ENCODE measurements at regions not wholly inside any gene's neighbourhood (a gene's known extent, or its start where the extent isn't known, plus 50 kb on each side); places are given as distances from the start of the nearest gene placed in this dataset.

DNA sequence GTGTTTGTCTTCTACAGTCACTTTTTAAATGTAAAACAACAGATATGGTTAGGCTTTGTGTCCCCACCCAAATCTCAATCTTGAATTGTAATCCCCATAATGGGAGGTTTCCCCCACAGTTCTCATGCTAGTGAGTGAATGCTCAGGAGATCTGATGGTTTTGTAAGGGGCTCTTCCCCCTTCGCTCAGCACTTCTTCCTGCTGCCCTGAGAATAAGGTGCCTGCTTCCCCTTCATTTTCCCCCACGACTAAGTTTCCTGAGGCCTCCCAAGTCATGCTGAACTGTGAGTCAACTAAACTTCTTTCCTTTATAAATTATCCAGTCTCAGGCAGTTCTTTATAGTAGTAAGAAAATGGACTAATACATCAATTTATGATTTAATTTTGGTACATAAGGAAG is 118.0 kb upstream of the SNTG2 start:
- no peaks in the 10 kb centered on the region for H3K9me3 Mint-ChIP-seq

More for the DNA sequence above, 118.0 kb upstream of the SNTG2 start:
- H3K27ac Mint-ChIP-seq, result no peak overlapping the region
- Histone ChIP-seq H3K27me3 (ENCODE audit: insufficient read depth) (no peaks in the 10 kb centered on the region), H4K20me1 (replicated peaks; ENCODE audit: insufficient read depth) (no peaks in the 10 kb centered on the region), H3K4me2 (no peak overlapping the region), H3K36me3 (ENCODE audit: insufficient read depth) (no peaks in the 10 kb centered on the region), H3K9me2 (ENCODE audit: insufficient read depth) (peaks cover 15% of the 10 kb centered on the region; the same call in 1 of the 2 replicates), H3K79me2 (replicated peaks; ENCODE audit: insufficient read depth) (no peaks in the 10 kb centered on the region), H3F3A (replicated peaks; ENCODE audit: low read depth) (0 out of 2 replicates have a peak, but pooled peaks cover 3% of the 10 kb centered on the region), H3K4me1 (ENCODE audit: insufficient read depth) (peaks cover 7% of the 10 kb centered on the region; the same call in 1 of the 2 replicates), H3K27ac (ENCODE audit: low read depth) (no peak overlapping the region), H2AFZ (no peak overlapping the region), H3K4me3 (no peak overlapping the region)
- H3K27me3 Mint-ChIP-seq (ENCODE audit: insufficient read depth, low read depth, poor library complexity), result peaks cover 11% of the 10 kb centered on the region
- ATAC-seq (no peak), DNase-seq (ENCODE audit: low spot score) (no peak)
- no peaks in the 10 kb centered on the region for H3K36me3 Mint-ChIP-seq (ENCODE audit: low read depth)
- H3K4me3 Mint-ChIP-seq, result no peak overlapping the region
- H3K4me1 Mint-ChIP-seq, result peaks cover 18% of the 10 kb centered on the region
- TF ChIP-seq NANOG (IDR thresholded peaks at IDR 0.05; ENCODE audit: borderline replicate concordance), result no peak
- no peak for TF ChIP-seq ZNF331 (CRISPR knock-in tag; IDR thresholded peaks at IDR 0.05; ENCODE audit: low read depth)
- TF ChIP-seq, protein P1, sequence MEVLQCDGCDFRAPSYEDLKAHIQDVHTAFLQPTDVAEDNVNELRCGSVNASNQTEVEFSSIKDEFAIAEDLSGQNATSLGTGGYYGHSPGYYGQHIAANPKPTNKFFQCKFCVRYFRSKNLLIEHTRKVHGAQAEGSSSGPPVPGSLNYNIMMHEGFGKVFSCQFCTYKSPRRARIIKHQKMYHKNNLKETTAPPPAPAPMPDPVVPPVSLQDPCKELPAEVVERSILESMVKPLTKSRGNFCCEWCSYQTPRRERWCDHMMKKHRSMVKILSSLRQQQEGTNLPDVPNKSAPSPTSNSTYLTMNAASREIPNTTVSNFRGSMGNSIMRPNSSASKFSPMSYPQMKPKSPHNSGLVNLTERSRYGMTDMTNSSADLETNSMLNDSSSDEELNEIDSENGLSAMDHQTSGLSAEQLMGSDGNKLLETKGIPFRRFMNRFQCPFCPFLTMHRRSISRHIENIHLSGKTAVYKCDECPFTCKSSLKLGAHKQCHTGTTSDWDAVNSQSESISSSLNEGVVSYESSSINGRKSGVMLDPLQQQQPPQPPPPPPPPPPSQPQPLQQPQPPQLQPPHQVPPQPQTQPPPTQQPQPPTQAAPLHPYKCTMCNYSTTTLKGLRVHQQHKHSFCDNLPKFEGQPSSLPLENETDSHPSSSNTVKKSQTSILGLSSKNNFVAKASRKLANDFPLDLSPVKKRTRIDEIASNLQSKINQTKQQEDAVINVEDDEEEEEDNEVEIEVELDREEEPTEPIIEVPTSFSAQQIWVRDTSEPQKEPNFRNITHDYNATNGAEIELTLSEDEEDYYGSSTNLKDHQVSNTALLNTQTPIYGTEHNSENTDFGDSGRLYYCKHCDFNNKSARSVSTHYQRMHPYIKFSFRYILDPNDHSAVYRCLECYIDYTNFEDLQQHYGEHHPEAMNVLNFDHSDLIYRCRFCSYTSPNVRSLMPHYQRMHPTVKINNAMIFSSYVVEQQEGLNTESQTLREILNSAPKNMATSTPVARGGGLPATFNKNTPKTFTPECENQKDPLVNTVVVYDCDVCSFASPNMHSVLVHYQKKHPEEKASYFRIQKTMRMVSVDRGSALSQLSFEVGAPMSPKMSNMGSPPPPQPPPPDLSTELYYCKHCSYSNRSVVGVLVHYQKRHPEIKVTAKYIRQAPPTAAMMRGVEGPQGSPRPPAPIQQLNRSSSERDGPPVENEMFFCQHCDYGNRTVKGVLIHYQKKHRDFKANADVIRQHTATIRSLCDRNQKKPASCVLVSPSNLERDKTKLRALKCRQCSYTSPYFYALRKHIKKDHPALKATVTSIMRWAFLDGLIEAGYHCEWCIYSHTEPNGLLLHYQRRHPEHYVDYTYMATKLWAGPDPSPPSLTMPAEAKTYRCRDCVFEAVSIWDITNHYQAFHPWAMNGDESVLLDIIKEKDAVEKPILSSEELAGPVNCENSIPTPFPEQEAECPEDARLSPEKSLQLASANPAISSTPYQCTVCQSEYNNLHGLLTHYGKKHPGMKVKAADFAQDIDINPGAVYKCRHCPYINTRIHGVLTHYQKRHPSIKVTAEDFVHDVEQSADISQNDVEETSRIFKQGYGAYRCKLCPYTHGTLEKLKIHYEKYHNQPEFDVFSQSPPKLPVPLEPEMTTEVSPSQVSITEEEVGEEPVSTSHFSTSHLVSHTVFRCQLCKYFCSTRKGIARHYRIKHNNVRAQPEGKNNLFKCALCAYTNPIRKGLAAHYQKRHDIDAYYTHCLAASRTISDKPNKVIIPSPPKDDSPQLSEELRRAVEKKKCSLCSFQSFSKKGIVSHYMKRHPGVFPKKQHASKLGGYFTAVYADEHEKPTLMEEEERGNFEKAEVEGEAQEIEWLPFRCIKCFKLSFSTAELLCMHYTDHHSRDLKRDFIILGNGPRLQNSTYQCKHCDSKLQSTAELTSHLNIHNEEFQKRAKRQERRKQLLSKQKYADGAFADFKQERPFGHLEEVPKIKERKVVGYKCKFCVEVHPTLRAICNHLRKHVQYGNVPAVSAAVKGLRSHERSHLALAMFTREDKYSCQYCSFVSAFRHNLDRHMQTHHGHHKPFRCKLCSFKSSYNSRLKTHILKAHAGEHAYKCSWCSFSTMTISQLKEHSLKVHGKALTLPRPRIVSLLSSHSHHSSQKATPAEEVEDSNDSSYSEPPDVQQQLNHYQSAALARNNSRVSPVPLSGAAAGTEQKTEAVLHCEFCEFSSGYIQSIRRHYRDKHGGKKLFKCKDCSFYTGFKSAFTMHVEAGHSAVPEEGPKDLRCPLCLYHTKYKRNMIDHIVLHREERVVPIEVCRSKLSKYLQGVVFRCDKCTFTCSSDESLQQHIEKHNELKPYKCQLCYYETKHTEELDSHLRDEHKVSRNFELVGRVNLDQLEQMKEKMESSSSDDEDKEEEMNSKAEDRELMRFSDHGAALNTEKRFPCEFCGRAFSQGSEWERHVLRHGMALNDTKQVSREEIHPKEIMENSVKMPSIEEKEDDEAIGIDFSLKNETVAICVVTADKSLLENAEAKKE (CRISPR knock-in tag; IDR thresholded peaks at IDR 0.05), result no peak
- no peak for TF ChIP-seq EZH2phosphoT487 (IDR thresholded peaks at IDR 0.05; ENCODE audit: unreplicated experiment)
- no peak for TF ChIP-seq ETS1 (IDR thresholded peaks at IDR 0.05)
- no peak for TF ChIP-seq STAT1 (IDR thresholded peaks at IDR 0.05; ENCODE audit: unreplicated experiment)
- TF ChIP-seq POLR2AphosphoS5 (IDR thresholded peaks at IDR 0.05; ENCODE audit: low read depth), result no peak
- no peak for TF ChIP-seq ZNF114 (CRISPR knock-in tag; IDR thresholded peaks at IDR 0.05)
- TF ChIP-seq CTCF (conservative IDR thresholded peaks at IDR 0.05; ENCODE audit: low read depth in 2 of 2), result no peak
- TF ChIP-seq EZH2 (IDR thresholded peaks at IDR 0.05; ENCODE audit: low read depth, unreplicated experiment), result no peak
- TF ChIP-seq JUNB (IDR thresholded peaks at IDR 0.05; ENCODE audit: unreplicated experiment), result no peak
- TF ChIP-seq REST (IDR thresholded peaks at IDR 0.05; ENCODE audit: unreplicated experiment), result no peak
- no peak for TF ChIP-seq CREB1 (CRISPR knock-in tag; IDR thresholded peaks at IDR 0.05; ENCODE audit: low read depth)

Data from GM23338 (cell line).